ENCODE measurements at regions not wholly inside any gene's neighbourhood (a gene's known extent, or its start where the extent isn't known, plus 50 kb on each side); places are given as distances from the start of the nearest gene placed in this dataset.

DNA sequence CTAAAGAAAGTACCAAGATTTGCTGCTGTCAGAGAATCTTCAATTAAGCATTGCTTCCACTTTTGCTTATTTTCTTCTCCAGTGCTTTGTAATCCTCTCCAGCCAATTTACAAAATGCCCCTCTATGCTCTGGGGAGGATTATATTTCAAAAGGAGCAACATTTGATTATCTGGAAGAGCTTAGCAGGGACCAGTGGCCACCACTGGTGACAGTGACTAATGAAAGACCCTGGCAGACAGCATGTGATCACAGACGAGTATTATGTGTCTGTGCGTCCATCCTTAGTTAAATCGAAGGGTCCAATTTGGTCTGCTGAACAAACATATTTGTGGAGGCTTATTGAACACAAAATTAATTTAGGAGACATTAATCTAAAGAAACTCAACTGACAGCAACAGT lies 152.6 kb downstream of the ZNF621 start:
- ATAC-seq: no peak
- Histone ChIP-seq H3K4me1 (no peaks in the 10 kb centered on the region), H3K4me3 (no peak overlapping the region), H3K27ac (no peak overlapping the region), H3K9me3 (peaks cover 0 to 8% of the 10 kb centered on the region in 2 donors), H3K27me3 (no peaks in the 10 kb centered on the region), H3K36me3 (no peaks in the 10 kb centered on the region)
- no peak for DNase-seq
- TF ChIP-seq, protein P1, sequence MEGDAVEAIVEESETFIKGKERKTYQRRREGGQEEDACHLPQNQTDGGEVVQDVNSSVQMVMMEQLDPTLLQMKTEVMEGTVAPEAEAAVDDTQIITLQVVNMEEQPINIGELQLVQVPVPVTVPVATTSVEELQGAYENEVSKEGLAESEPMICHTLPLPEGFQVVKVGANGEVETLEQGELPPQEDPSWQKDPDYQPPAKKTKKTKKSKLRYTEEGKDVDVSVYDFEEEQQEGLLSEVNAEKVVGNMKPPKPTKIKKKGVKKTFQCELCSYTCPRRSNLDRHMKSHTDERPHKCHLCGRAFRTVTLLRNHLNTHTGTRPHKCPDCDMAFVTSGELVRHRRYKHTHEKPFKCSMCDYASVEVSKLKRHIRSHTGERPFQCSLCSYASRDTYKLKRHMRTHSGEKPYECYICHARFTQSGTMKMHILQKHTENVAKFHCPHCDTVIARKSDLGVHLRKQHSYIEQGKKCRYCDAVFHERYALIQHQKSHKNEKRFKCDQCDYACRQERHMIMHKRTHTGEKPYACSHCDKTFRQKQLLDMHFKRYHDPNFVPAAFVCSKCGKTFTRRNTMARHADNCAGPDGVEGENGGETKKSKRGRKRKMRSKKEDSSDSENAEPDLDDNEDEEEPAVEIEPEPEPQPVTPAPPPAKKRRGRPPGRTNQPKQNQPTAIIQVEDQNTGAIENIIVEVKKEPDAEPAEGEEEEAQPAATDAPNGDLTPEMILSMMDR (IDR thresholded peaks at IDR 0.05): no peak
- intact Hi-C loops (cut with DNase I): no loop called here

DNA sequence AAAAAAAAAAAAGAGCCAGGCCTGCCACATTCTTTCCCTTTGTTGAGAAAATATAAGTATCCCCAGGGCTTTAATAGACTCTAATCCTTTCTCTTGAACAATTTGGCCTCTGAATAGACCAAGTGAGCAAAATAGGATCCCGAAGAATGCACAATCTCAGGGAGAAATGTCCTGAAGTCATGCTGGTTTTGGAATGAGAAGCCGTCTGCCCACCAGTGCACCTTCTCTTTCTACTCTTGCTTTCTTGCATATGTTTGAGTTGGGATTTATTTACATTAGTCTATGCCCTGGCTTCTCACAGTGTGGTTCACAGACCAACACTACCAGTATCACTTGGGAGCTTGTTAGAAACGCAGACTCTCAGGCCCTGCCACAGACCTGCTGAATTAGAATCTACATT lies 153.0 kb downstream of the ZNF621 start:
- ATAC-seq: no peak
- no peak for DNase-seq
- H3K4me1 ChIP-seq: no peaks in the 10 kb centered on the region
- TF ChIP-seq, protein P1 (IDR thresholded peaks at IDR 0.05): no peak
- no peaks in the 10 kb centered on the region for H3K27me3 ChIP-seq
- no peaks in the 10 kb centered on the region for H3K36me3 ChIP-seq
- peaks cover 0 to 8% of the 10 kb centered on the region in 2 donors for H3K9me3 ChIP-seq
- H3K27ac ChIP-seq: no peak overlapping the region
- no peak overlapping the region for H3K4me3 ChIP-seq
- intact Hi-C loops (cut with DNase I): no loop called here

DNA sequence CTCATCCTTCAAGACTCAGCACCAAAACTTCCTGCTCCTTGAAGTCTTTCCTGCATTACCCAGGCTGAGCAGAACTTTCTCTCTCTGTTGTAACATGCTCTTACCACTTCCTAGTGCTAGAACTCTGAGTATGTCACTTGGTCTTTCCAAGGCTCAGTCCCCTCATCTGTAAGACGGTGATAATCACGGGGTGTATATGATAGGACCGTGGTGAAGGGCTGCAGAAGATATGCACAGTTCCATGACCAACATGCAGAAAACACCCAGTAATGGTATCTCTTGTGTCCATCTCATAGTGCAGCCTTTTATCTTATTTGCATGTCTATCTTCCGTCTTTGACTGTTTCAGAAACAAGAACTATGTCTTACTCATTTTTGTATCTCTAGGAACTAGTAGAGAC lies 154.5 kb downstream of the ZNF621 start:
- Histone ChIP-seq H3K4me3 (no peak overlapping the region), H3K27ac (no peak overlapping the region), H3K27me3 (no peaks in the 10 kb centered on the region), H3K4me1 (no peaks in the 10 kb centered on the region), H3K36me3 (no peaks in the 10 kb centered on the region), H3K9me3 (peaks cover 0 to 4% of the 10 kb centered on the region in 2 donors)
- ATAC-seq (no peak), DNase-seq (no peak)
- intact Hi-C loops (cut with DNase I): no loop called here
- TF ChIP-seq, protein P1 (IDR thresholded peaks at IDR 0.05): no peak

DNA sequence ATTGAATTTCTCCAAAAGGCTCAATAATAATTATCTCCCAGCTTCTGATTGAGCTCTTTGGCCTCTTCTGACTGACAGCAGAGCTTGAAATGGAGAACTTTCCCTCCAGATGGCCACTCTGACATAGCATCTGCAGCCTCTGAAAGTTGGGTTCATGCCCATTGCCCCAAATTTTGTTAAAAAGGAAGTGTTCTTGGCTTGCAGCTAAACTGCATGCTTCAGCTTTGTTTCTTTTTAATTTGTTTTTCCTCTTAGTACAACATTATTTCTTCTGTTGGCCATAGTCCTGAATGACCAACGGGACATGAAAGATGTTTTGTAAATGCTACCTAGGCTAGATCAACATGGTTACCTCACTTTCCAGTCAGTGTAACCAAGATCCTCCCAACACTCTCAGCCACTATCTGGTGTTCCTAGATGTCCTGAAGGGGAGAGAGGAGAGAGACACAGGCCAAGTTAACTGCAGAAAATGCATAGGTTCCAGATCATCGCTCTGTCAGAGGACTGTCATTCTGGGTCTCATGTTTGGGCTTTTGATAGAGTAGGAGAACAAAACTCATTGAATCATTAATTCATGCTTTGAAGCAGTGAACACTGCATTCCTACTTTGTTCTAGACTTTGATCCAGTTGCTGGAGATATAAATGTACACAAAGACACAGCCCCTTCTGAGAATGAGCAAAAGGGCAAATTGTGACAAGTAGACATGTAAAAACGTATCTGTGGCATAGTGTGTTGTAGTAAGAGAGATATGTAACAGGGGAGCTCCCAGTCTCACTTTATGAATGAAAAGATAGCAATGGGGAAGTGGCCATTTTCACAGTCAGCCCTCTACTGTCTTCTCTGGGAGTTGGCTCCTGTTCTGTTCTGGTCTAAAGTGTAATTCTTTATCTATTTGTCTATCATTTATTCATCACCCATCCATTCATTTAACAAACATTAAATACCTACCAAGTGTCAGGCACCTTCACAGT lies 156.2 kb downstream of the ZNF621 start:
- Histone ChIP-seq H3K4me1 (no peaks in the 10 kb centered on the region), H3K27ac (no peak overlapping the region), H3K27me3 (no peaks in the 10 kb centered on the region), H3K36me3 (no peaks in the 10 kb centered on the region), H3K9me3 (no peaks in the 10 kb centered on the region), H3K4me3 (no peak overlapping the region)
- no peak for DNase-seq
- TF ChIP-seq, protein P1 (IDR thresholded peaks at IDR 0.05): no peak
- intact Hi-C loops (cut with DNase I): no loop called here
- no peak for ATAC-seq

DNA sequence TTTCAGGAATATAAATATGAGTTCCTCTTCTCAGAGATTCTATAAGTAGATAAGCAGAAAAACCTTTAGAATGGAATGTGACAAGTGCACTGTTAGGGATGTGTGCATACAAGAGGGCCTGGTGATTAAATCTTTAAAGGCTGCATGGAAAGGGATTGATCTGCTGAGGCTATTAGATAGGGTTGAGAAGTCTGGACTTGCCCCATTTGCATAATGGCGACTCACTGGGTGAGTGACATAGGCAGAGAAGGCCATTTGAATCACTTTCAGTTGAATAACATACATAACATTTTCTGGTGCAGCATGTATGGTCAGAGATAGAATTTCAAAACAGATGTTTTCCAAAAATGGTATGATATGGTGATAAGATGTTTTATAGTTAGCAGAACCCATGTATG lies 156.9 kb downstream of the ZNF621 start:
- H3K4me3 ChIP-seq: no peak overlapping the region
- H3K27ac ChIP-seq: no peak overlapping the region
- H3K36me3 ChIP-seq: no peaks in the 10 kb centered on the region
- H3K4me1 ChIP-seq: no peaks in the 10 kb centered on the region
- no peak for ATAC-seq
- H3K9me3 ChIP-seq: no peaks in the 10 kb centered on the region
- intact Hi-C loops (cut with DNase I): no loop called here
- TF ChIP-seq, protein P1 (IDR thresholded peaks at IDR 0.05): no peak
- H3K27me3 ChIP-seq: no peaks in the 10 kb centered on the region
- DNase-seq: no peak

All from left lung (tissue), 4 donors.